ENCODE measurements at regions not wholly inside any gene's neighbourhood (a gene's known extent, or its start where the extent isn't known, plus 50 kb on each side); places are given as distances from the start of the nearest gene placed in this dataset.

DNA sequence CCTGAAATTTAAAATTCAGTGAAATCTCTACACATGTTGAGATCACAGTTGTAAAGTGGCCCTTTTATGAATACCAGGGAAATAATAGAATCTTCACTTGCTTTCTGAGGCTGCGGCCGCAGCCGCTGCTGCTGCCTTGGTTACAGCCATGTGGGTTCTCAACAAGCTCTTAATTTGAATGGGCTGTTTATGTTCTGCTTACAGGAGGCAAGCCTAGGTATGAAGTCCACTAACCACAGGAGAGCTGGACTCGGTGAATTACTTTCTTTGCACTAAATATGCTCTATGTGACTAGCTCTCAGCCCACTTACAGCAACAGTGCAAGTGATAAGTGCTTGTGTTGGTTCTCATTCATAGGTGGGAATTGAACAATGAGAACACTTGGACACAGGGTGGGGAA is 410.8 kb downstream of the SFMBT2 start:
- Mint-ChIP-seq H3K27ac (ENCODE audit: unreplicated experiment) (no peak overlapping the region), H3K36me3 (ENCODE audit: low read depth, unreplicated experiment) (no peaks in the 10 kb centered on the region), H3K4me3 (ENCODE audit: unreplicated experiment) (no peak overlapping the region), H3K9me3 (ENCODE audit: unreplicated experiment) (no peaks in the 10 kb centered on the region), H3K27me3 (ENCODE audit: unreplicated experiment) (peaks cover 3% of the 10 kb centered on the region), H3K4me1 (ENCODE audit: unreplicated experiment) (peaks cover 8% of the 10 kb centered on the region)
- DNase-seq (ENCODE audit: low spot score) = no peak
- TF ChIP-seq, protein P1, sequence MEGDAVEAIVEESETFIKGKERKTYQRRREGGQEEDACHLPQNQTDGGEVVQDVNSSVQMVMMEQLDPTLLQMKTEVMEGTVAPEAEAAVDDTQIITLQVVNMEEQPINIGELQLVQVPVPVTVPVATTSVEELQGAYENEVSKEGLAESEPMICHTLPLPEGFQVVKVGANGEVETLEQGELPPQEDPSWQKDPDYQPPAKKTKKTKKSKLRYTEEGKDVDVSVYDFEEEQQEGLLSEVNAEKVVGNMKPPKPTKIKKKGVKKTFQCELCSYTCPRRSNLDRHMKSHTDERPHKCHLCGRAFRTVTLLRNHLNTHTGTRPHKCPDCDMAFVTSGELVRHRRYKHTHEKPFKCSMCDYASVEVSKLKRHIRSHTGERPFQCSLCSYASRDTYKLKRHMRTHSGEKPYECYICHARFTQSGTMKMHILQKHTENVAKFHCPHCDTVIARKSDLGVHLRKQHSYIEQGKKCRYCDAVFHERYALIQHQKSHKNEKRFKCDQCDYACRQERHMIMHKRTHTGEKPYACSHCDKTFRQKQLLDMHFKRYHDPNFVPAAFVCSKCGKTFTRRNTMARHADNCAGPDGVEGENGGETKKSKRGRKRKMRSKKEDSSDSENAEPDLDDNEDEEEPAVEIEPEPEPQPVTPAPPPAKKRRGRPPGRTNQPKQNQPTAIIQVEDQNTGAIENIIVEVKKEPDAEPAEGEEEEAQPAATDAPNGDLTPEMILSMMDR (IDR thresholded peaks at IDR 0.05; ENCODE audit: unreplicated experiment) = no peak

DNA sequence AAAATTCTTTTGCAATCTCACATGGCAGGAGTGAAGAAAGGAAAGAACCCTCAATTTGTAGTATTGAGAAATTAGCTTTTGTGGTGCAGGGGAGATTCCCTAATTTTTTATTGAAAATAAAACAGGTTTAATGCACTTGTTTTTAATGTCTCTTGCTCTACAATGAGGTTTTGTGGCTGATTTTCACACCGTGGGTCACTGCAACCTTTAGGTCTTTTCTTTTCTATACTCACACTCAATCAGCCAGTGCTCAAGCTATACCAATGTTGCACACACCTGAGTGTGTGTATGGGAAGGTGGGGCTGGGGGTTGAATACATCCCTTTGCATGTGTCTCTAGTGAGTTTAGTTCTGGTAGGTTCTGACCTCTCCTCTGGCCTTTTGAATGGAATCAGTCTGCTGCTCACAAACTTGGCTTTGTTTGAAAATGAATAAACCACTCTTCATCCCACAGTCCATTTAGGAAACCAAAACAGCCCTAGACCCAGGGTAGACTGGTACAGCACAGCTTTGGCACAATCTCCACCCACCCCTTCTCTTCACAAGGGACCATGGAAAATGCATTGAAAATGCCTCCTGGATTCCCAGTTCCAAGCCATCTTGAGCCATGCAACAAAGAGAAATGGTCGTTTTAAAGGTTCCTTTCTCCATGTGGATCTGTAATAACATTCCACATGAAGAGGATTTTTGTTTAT is 411.5 kb downstream of the SFMBT2 start:
- TF ChIP-seq, protein P1 (IDR thresholded peaks at IDR 0.05; ENCODE audit: unreplicated experiment) = no peak
- Mint-ChIP-seq H3K27me3 (ENCODE audit: unreplicated experiment) (peaks cover 3% of the 10 kb centered on the region), H3K9me3 (ENCODE audit: unreplicated experiment) (no peaks in the 10 kb centered on the region), H3K27ac (ENCODE audit: unreplicated experiment) (no peak overlapping the region), H3K4me3 (ENCODE audit: unreplicated experiment) (no peak overlapping the region), H3K36me3 (ENCODE audit: low read depth, unreplicated experiment) (no peaks in the 10 kb centered on the region), H3K4me1 (ENCODE audit: unreplicated experiment) (peaks cover 8% of the 10 kb centered on the region)
- no peak for DNase-seq (ENCODE audit: low spot score)

DNA sequence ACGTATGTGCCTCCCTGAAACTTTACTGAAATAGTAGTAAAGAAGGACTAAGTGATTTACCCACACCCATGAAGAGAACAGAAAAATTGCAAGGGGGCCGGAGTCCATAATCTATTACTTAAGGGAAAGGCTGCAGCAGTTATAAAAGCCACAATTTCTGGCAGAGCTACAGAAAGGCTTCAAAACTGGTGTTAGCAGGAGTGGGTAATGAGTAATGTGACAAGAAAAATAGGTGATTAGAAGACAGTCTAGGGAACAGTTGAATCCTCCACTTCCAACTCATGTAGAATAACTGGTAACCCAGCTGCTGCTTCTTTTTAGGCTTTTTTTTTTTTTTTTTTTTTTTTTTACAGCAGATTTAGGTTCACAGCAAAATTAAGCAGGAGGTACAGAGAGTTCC is 413.3 kb downstream of the SFMBT2 start:
- no peak overlapping the region for H3K4me3 Mint-ChIP-seq (ENCODE audit: unreplicated experiment)
- H3K27me3 Mint-ChIP-seq (ENCODE audit: unreplicated experiment) = peaks cover 3% of the 10 kb centered on the region
- no peak overlapping the region for H3K27ac Mint-ChIP-seq (ENCODE audit: unreplicated experiment)
- TF ChIP-seq, protein P1 (IDR thresholded peaks at IDR 0.05; ENCODE audit: unreplicated experiment) = no peak
- no peaks in the 10 kb centered on the region for H3K36me3 Mint-ChIP-seq (ENCODE audit: low read depth, unreplicated experiment)
- H3K9me3 Mint-ChIP-seq (ENCODE audit: unreplicated experiment) = no peaks in the 10 kb centered on the region
- H3K4me1 Mint-ChIP-seq (ENCODE audit: unreplicated experiment) = peaks cover 8% of the 10 kb centered on the region
- DNase-seq (ENCODE audit: low spot score) = no peak

DNA sequence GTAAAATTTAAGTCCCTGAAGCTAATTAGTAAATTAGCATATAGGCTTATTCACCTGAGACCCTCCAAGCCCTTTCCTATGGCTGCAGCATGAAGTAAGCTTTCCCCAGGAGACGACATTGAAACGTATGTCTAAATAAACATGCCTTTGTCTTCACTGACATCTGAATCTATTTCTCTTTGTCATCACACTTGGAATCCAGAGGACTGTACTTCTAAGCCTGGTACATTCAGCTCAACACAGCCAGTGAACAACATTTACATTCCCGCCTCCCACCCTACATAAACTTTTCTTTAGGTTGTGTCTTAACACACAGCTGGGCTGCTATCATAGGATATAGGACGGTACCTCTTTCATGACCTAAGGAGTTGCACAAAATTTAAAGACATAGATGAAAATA is 414.4 kb downstream of the SFMBT2 start:
- no peak for DNase-seq (ENCODE audit: low spot score)
- peaks cover 8% of the 10 kb centered on the region for H3K4me1 Mint-ChIP-seq (ENCODE audit: unreplicated experiment)
- peaks cover 3% of the 10 kb centered on the region for H3K27me3 Mint-ChIP-seq (ENCODE audit: unreplicated experiment)
- no peak overlapping the region for H3K27ac Mint-ChIP-seq (ENCODE audit: unreplicated experiment)
- no peaks in the 10 kb centered on the region for H3K9me3 Mint-ChIP-seq (ENCODE audit: unreplicated experiment)
- TF ChIP-seq, protein P1 (IDR thresholded peaks at IDR 0.05; ENCODE audit: unreplicated experiment) = no peak
- H3K4me3 Mint-ChIP-seq (ENCODE audit: unreplicated experiment) = no peak overlapping the region
- no peaks in the 10 kb centered on the region for H3K36me3 Mint-ChIP-seq (ENCODE audit: low read depth, unreplicated experiment)

DNA sequence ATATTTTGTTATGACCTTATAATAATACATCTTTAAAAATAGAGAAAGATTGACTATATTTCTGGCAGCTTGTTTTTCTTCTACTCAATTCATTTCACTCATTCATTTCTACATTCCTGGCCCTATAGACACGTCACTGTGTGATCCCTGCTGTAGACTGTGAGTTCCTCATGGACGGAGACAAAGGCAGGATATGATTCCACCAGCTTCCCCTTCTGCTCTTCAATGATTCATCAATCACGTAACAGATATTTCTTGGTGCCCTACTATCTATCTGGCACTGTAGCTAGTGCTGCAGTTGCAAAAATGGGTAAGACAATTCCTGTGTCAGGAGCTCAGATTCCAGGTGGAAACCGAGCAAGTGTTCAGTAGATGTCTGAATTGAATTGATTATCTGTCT is 415.0 kb downstream of the SFMBT2 start:
- TF ChIP-seq, protein P1 (IDR thresholded peaks at IDR 0.05; ENCODE audit: unreplicated experiment) = no peak
- no peak overlapping the region for H3K4me3 Mint-ChIP-seq (ENCODE audit: unreplicated experiment)
- peak overlapping the region; percentile 49 for H3K27ac Mint-ChIP-seq (ENCODE audit: unreplicated experiment)
- DNase-seq (ENCODE audit: low spot score) = peak; percentile 15
- H3K9me3 Mint-ChIP-seq (ENCODE audit: unreplicated experiment) = no peaks in the 10 kb centered on the region
- peaks cover 8% of the 10 kb centered on the region for H3K4me1 Mint-ChIP-seq (ENCODE audit: unreplicated experiment)
- no peaks in the 10 kb centered on the region for H3K36me3 Mint-ChIP-seq (ENCODE audit: low read depth, unreplicated experiment)
- H3K27me3 Mint-ChIP-seq (ENCODE audit: unreplicated experiment) = peaks cover 4% of the 10 kb centered on the region
